Stomach (tissue), 4 donors: ENCODE measurements at regions not wholly inside any gene's neighbourhood (a gene's known extent, or its start where the extent isn't known, plus 50 kb on each side); places are given as distances from the start of the nearest gene placed in this dataset.
"Not testable (repeated sequence)": the region's sequence is repeated elsewhere in the genome, so short reads cannot be mapped to it uniquely, and the experiment has no call there.

ENCODE experiments used
- POLR2A ChIP-seq, 4 donors: fragments of 450-650 bp; IDR thresholded peaks; one replicate each; pipeline ENCODE4 v1.6.1; 2016; ENCODE audit warnings: antibody characterized with exemption in 4 of 4, control low read depth in 2 of 4, mild to moderate bottlenecking in 1 of 4, moderate library complexity in 1 of 4
- POLR2AphosphoS5 ChIP-seq, 3 donors: sonication (generic); formaldehyde crosslinking; IDR thresholded peaks; one replicate each; pipeline ENCODE4 v1.6.1; 2016; ENCODE audit warnings: antibody characterized with exemption in 3 of 3
- TF ChIP-seq, protein P1 (sequence below), 7 experiments: fragments of 450-650 bp in 4 of 7; fragments of 200-600 bp in 3 of 7; sonication (generic) in 3 of 7; IDR thresholded peaks; one replicate each; pipeline ENCODE4 v1.5.1; 2016 to 2019; ENCODE audit warnings: antibody characterized with exemption in 7 of 7, control low read depth in 2 of 7, mild to moderate bottlenecking in 1 of 7

DNA sequence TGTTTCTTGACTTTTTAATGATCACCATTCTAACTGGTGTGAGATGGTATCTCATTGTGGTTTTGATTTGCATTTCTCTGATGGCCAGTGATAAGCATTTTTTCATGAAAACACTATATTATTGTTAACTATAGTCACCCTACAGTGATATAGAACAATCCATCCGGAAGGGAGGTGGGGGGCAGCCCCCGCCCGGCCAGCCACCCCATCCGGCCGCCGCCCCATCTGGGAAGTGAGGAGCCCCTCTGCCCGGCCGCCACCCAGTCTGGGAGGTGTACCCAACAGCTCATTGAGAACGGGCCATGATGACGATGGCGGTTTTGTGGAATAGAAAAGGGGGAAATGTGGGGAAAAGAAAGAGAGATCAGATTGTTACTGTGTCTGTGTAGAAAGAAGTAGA, 106.8 kb downstream of the ZNF648 start:
- TF ChIP-seq, protein P1, sequence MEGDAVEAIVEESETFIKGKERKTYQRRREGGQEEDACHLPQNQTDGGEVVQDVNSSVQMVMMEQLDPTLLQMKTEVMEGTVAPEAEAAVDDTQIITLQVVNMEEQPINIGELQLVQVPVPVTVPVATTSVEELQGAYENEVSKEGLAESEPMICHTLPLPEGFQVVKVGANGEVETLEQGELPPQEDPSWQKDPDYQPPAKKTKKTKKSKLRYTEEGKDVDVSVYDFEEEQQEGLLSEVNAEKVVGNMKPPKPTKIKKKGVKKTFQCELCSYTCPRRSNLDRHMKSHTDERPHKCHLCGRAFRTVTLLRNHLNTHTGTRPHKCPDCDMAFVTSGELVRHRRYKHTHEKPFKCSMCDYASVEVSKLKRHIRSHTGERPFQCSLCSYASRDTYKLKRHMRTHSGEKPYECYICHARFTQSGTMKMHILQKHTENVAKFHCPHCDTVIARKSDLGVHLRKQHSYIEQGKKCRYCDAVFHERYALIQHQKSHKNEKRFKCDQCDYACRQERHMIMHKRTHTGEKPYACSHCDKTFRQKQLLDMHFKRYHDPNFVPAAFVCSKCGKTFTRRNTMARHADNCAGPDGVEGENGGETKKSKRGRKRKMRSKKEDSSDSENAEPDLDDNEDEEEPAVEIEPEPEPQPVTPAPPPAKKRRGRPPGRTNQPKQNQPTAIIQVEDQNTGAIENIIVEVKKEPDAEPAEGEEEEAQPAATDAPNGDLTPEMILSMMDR (IDR thresholded peaks at IDR 0.05) = not testable (repeated sequence)
- not testable (repeated sequence) for TF ChIP-seq POLR2AphosphoS5, POLR2A (IDR thresholded peaks at IDR 0.05)
